ENCODE measurements at regions not wholly inside any gene's neighbourhood (a gene's known extent, or its start where the extent isn't known, plus 50 kb on each side); places are given as distances from the start of the nearest gene placed in this dataset.

- TF ChIP-seq CTCF (IDR thresholded peaks at IDR 0.05; ENCODE audit: control insufficient read depth, extremely low read depth, insufficient read depth), result no peak
- DNase-seq (ENCODE audit: low read depth), result no peak
- H3K4me3 ChIP-seq (ENCODE audit: low read depth, low read length), result no peak overlapping the region
These were observed 273.7 kb downstream of the C11orf87 start for GRCh38 chr11:109695696-109696095.

GRCh38 chr11:109696191-109696897 is 274.4 kb downstream of the C11orf87 start:
- TF ChIP-seq CTCF (IDR thresholded peaks at IDR 0.05; ENCODE audit: control insufficient read depth, extremely low read depth, insufficient read depth), result no peak
- no peak overlapping the region for H3K4me3 ChIP-seq (ENCODE audit: low read depth, low read length)
- DNase-seq (ENCODE audit: low read depth), result no peak

- peak; percentile 88 for TF ChIP-seq CTCF (IDR thresholded peaks at IDR 0.05; ENCODE audit: control insufficient read depth, extremely low read depth, insufficient read depth)
- no peak overlapping the region for H3K4me3 ChIP-seq (ENCODE audit: low read depth, low read length)
- DNase-seq (ENCODE audit: low read depth), result peak; percentile 11
These were observed 275.3 kb downstream of the C11orf87 start for GRCh38 chr11:109697140-109697843.

GRCh38 chr11:109698237-109698636 is 276.2 kb downstream of the C11orf87 start:
- no peak for TF ChIP-seq CTCF (IDR thresholded peaks at IDR 0.05; ENCODE audit: control insufficient read depth, extremely low read depth, insufficient read depth)
- H3K4me3 ChIP-seq (ENCODE audit: low read depth, low read length), result no peak overlapping the region
- no peak for DNase-seq (ENCODE audit: low read depth)

DNA sequence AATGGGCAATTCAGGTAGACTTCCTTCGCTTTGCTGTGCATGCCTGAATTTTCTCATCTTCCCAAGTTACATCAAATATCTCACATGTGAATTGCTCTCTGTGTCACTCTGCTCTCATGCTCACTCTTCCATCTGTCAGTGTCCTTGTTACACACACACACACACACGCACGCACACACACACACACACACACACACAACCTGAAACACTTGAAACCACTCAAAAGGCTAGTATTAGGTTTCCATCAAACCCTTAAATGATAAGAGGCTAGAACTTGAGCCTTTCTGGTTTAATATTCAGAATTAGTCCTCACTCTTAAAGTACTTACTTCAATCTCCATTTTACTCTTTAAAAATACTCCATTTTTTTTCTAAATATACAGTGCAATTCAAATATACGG is 282.4 kb downstream of the C11orf87 start:
- TF ChIP-seq CTCF (IDR thresholded peaks at IDR 0.05; ENCODE audit: control insufficient read depth, extremely low read depth, insufficient read depth), result no peak
- H3K4me3 ChIP-seq (ENCODE audit: low read depth, low read length), result no peak overlapping the region
- no peak for DNase-seq (ENCODE audit: low read depth)

- H3K4me3 ChIP-seq (ENCODE audit: low read depth, low read length), result no peak overlapping the region
- TF ChIP-seq CTCF (IDR thresholded peaks at IDR 0.05; ENCODE audit: control insufficient read depth, extremely low read depth, insufficient read depth), result no peak
- DNase-seq (ENCODE audit: low read depth), result no peak
These were observed 285.0 kb downstream of the C11orf87 start for GRCh38 chr11:109706945-109707344.
